OCI-LY3 (cell line): ENCODE measurements at regions not wholly inside any gene's neighbourhood (a gene's known extent, or its start where the extent isn't known, plus 50 kb on each side); places are given as distances from the start of the nearest gene placed in this dataset.

Experiments used
- EZH2phosphoT487 ChIP-seq: fragments of 200-600 bp; shearing (Covaris generic); IDR thresholded peaks from 2 replicates; pipeline ENCODE4 v1.6.1; 2018; ENCODE audit warnings: antibody characterized with exemption, mixed run types, low read depth
- TF ChIP-seq, protein P1 (sequence below): fragments of 200-600, 300-600 bp; sonication (generic); IDR thresholded peaks from 2 replicates; pipeline ENCODE4 v1.5.1; 2014; ENCODE audit warnings: antibody characterized with exemption, low read length, low read depth

DNA sequence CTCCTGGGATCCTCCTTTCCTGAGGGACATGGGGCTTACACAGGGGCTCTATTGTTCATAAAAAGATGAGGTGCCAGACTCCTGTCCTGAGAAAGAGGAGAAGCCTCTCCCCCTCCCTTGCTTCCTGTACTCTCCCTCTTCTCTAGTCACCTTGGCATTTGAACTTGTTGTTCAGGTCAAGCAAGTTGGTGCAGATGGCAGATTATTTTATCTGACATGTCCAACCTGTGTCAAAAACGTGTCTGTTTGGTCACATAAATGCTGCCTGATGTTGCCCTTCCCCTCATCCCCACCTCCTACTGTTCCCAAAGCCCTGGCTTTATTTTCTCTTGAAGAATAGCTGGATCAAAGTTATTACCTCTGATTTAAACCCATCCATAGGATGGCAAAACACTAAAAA is 154.8 kb downstream of the TMX1 start:
- TF ChIP-seq, protein P1, sequence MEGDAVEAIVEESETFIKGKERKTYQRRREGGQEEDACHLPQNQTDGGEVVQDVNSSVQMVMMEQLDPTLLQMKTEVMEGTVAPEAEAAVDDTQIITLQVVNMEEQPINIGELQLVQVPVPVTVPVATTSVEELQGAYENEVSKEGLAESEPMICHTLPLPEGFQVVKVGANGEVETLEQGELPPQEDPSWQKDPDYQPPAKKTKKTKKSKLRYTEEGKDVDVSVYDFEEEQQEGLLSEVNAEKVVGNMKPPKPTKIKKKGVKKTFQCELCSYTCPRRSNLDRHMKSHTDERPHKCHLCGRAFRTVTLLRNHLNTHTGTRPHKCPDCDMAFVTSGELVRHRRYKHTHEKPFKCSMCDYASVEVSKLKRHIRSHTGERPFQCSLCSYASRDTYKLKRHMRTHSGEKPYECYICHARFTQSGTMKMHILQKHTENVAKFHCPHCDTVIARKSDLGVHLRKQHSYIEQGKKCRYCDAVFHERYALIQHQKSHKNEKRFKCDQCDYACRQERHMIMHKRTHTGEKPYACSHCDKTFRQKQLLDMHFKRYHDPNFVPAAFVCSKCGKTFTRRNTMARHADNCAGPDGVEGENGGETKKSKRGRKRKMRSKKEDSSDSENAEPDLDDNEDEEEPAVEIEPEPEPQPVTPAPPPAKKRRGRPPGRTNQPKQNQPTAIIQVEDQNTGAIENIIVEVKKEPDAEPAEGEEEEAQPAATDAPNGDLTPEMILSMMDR = no peak
- no peak for TF ChIP-seq EZH2phosphoT487
